Keratinocyte (primary cell): ENCODE measurements at regions not wholly inside any gene's neighbourhood (a gene's known extent, or its start where the extent isn't known, plus 50 kb on each side); places are given as distances from the start of the nearest gene placed in this dataset.

Source experiments
- EZH2 ChIP-seq: IDR thresholded peaks from one replicate; pipeline ENCODE4 v1.6.1; 2012; ENCODE audit warnings: inconsistent platforms, mild to moderate bottlenecking, low read length, moderate library complexity
- TF ChIP-seq, protein P1 (sequence below), 3 experiments: IDR thresholded peaks in 1 of 3; conservative IDR thresholded peaks in 1 of 3; optimal IDR thresholded peaks in 1 of 3; 2 replicates in 2 of 3; 3 replicates in 1 of 3; pipeline versions ENCODE3 to v1.5.1; 2011; ENCODE audit warnings: low read length in 3 of 3, mild to moderate bottlenecking in 3 of 3, moderate library complexity in 2 of 3, control low read depth in 1 of 3, inconsistent platforms in 1 of 3; ENCODE audit not compliant: insufficient read depth in 2 of 3; ENCODE audit errors: extremely low read depth in 1 of 3

GRCh38 chr6:15176816-15177370 is 69.0 kb upstream of the JARID2 start:
- TF ChIP-seq, protein P1, sequence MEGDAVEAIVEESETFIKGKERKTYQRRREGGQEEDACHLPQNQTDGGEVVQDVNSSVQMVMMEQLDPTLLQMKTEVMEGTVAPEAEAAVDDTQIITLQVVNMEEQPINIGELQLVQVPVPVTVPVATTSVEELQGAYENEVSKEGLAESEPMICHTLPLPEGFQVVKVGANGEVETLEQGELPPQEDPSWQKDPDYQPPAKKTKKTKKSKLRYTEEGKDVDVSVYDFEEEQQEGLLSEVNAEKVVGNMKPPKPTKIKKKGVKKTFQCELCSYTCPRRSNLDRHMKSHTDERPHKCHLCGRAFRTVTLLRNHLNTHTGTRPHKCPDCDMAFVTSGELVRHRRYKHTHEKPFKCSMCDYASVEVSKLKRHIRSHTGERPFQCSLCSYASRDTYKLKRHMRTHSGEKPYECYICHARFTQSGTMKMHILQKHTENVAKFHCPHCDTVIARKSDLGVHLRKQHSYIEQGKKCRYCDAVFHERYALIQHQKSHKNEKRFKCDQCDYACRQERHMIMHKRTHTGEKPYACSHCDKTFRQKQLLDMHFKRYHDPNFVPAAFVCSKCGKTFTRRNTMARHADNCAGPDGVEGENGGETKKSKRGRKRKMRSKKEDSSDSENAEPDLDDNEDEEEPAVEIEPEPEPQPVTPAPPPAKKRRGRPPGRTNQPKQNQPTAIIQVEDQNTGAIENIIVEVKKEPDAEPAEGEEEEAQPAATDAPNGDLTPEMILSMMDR (optimal IDR thresholded peaks at IDR 0.05 in 1 of 3, IDR thresholded peaks at IDR 0.05 in 1 of 3, conservative IDR thresholded peaks at IDR 0.05 in 1 of 3; ENCODE audit: extremely low read depth in 1 of 3, insufficient read depth in 2 of 3, low read length in 3 of 3), result no peak
- TF ChIP-seq EZH2, result no peak
